ENCODE measurements at regions not wholly inside any gene's neighbourhood (a gene's known extent, or its start where the extent isn't known, plus 50 kb on each side); places are given as distances from the start of the nearest gene placed in this dataset.

- no peaks in the 10 kb centered on the region for H3K27me3 ChIP-seq (replicated peaks; ENCODE audit: insufficient read depth, low read length)
- no peaks in the 10 kb centered on the region for H3F3A ChIP-seq (ENCODE audit: insufficient read depth, low read length)
- H3K9me3 ChIP-seq (replicated peaks; ENCODE audit: insufficient read depth, low read length) = no peaks in the 10 kb centered on the region
- no peak overlapping the region for H3K4me2 ChIP-seq (ENCODE audit: low read depth, low read length)
- no peaks in the 10 kb centered on the region for H3K9me2 ChIP-seq (replicated peaks; ENCODE audit: insufficient read depth, low read length)
- no peaks in the 10 kb centered on the region for H3K79me2 ChIP-seq (ENCODE audit: low read length)
- H2AFZ ChIP-seq (ENCODE audit: low read length) = no peak overlapping the region
- H4K20me1 ChIP-seq (ENCODE audit: insufficient read depth, low read length) = no peaks in the 10 kb centered on the region
- no peak overlapping the region for H3K9ac ChIP-seq (ENCODE audit: low read length)
- H3K4me1 ChIP-seq (ENCODE audit: low read length) = no peaks in the 10 kb centered on the region
- H3K4me3 ChIP-seq (ENCODE audit: low read length) = no peak overlapping the region
- no peak overlapping the region for H3K27ac ChIP-seq (ENCODE audit: low read length)
- no peak for TF ChIP-seq EZH2phosphoT487 (IDR thresholded peaks at IDR 0.05; ENCODE audit: low read length)
- TF ChIP-seq EZH2 (optimal IDR thresholded peaks at IDR 0.05; ENCODE audit: low read depth, low read length) = no peak
- TF ChIP-seq, protein P1, sequence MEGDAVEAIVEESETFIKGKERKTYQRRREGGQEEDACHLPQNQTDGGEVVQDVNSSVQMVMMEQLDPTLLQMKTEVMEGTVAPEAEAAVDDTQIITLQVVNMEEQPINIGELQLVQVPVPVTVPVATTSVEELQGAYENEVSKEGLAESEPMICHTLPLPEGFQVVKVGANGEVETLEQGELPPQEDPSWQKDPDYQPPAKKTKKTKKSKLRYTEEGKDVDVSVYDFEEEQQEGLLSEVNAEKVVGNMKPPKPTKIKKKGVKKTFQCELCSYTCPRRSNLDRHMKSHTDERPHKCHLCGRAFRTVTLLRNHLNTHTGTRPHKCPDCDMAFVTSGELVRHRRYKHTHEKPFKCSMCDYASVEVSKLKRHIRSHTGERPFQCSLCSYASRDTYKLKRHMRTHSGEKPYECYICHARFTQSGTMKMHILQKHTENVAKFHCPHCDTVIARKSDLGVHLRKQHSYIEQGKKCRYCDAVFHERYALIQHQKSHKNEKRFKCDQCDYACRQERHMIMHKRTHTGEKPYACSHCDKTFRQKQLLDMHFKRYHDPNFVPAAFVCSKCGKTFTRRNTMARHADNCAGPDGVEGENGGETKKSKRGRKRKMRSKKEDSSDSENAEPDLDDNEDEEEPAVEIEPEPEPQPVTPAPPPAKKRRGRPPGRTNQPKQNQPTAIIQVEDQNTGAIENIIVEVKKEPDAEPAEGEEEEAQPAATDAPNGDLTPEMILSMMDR (IDR thresholded peaks at IDR 0.05; ENCODE audit: low read length) = no peak
- DNase-seq = no peak
- H3K36me3 ChIP-seq (replicated peaks; ENCODE audit: insufficient read depth, low read length) = no peaks in the 10 kb centered on the region
Observed at GRCh38 chr6:163828038-163828795, 413.7 kb downstream of the QKI start.

DNA sequence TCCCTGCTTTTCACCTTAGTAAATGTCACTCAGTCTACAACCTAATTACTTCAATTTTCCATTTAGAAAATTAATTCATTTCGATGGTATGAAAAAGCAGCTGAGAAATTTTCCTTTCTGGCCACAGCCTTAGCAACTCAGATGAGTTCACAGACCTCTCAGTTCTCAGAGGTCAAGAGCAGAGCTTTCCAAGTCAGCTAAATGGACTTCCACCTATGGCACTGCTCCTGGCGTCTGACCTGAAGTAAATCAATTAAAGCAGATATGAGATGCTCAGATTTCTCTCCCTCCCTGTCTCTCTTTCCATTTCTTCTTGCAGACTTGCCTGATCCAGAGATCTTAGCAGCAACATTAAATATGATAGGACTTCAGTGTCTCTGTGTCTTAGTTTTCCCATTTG, 412.6 kb downstream of the QKI start:
- Histone ChIP-seq H3K4me1 (ENCODE audit: low read length) (no peaks in the 10 kb centered on the region), H3K36me3 (replicated peaks; ENCODE audit: insufficient read depth, low read length) (no peaks in the 10 kb centered on the region), H2AFZ (ENCODE audit: low read length) (no peak overlapping the region), H4K20me1 (ENCODE audit: insufficient read depth, low read length) (no peaks in the 10 kb centered on the region), H3K9me2 (replicated peaks; ENCODE audit: insufficient read depth, low read length) (no peaks in the 10 kb centered on the region), H3K79me2 (ENCODE audit: low read length) (no peaks in the 10 kb centered on the region), H3F3A (ENCODE audit: insufficient read depth, low read length) (no peaks in the 10 kb centered on the region), H3K27ac (ENCODE audit: low read length) (no peak overlapping the region), H3K27me3 (replicated peaks; ENCODE audit: insufficient read depth, low read length) (no peaks in the 10 kb centered on the region), H3K9me3 (replicated peaks; ENCODE audit: insufficient read depth, low read length) (no peaks in the 10 kb centered on the region), H3K4me3 (ENCODE audit: low read length) (no peak overlapping the region), H3K9ac (ENCODE audit: low read length) (no peak overlapping the region), H3K4me2 (ENCODE audit: low read depth, low read length) (no peak overlapping the region)
- TF ChIP-seq EZH2 (optimal IDR thresholded peaks at IDR 0.05; ENCODE audit: low read depth, low read length) = no peak
- TF ChIP-seq, protein P1 (IDR thresholded peaks at IDR 0.05; ENCODE audit: low read length) = no peak
- no peak for DNase-seq

GRCh38 chr6:163826629-163827028, 412.1 kb downstream of the QKI start:
- H3K79me2 ChIP-seq (ENCODE audit: low read length) = no peaks in the 10 kb centered on the region
- no peaks in the 10 kb centered on the region for H4K20me1 ChIP-seq (ENCODE audit: insufficient read depth, low read length)
- H3K9ac ChIP-seq (ENCODE audit: low read length) = no peak overlapping the region
- no peak overlapping the region for H3K4me3 ChIP-seq (ENCODE audit: low read length)
- no peaks in the 10 kb centered on the region for H3F3A ChIP-seq (ENCODE audit: insufficient read depth, low read length)
- no peaks in the 10 kb centered on the region for H3K9me2 ChIP-seq (replicated peaks; ENCODE audit: insufficient read depth, low read length)
- H3K27ac ChIP-seq (ENCODE audit: low read length) = no peak overlapping the region
- H3K4me1 ChIP-seq (ENCODE audit: low read length) = no peaks in the 10 kb centered on the region
- no peaks in the 10 kb centered on the region for H3K36me3 ChIP-seq (replicated peaks; ENCODE audit: insufficient read depth, low read length)
- TF ChIP-seq EZH2phosphoT487 (IDR thresholded peaks at IDR 0.05; ENCODE audit: low read length) (no peak), EZH2 (optimal IDR thresholded peaks at IDR 0.05; ENCODE audit: low read depth, low read length) (no peak)
- TF ChIP-seq, protein P1 (IDR thresholded peaks at IDR 0.05; ENCODE audit: low read length) = no peak
- DNase-seq = no peak
- no peak overlapping the region for H3K4me2 ChIP-seq (ENCODE audit: low read depth, low read length)
- no peak overlapping the region for H2AFZ ChIP-seq (ENCODE audit: low read length)
- no peaks in the 10 kb centered on the region for H3K9me3 ChIP-seq (replicated peaks; ENCODE audit: insufficient read depth, low read length)
- no peaks in the 10 kb centered on the region for H3K27me3 ChIP-seq (replicated peaks; ENCODE audit: insufficient read depth, low read length)

All from MM.1S (cell line).